Heart left ventricle (tissue), 16 donors: ENCODE measurements at regions not wholly inside any gene's neighbourhood (a gene's known extent, or its start where the extent isn't known, plus 50 kb on each side); places are given as distances from the start of the nearest gene placed in this dataset.

Experiments
- ATAC-seq, 4 donors: fragments of 200-7000 bp; cut with Tn5 transposase; one replicate each; pipeline ENCODE4 v1.9.1; 2020 to 2022; ENCODE audit warnings: moderate library complexity in 4 of 4, mild to moderate bottlenecking in 3 of 4, moderate number of reproducible peaks in 1 of 4
- DNase-seq, 5 donors: peaks; one replicate each; pipeline ENCODE4 v3.0.0-alpha.2; 2020
- H3K27ac ChIP-seq, 12 donors: fragments of 200-600 bp; sonication (generic) in 4 of 12; one replicate each; pipeline versions ENCODE4 v1.5.0 to v1.8.0; 2016 to 2022; ENCODE audit warnings: mild to moderate bottlenecking in 2 of 12
- H3K27me3 ChIP-seq, 9 donors: fragments of 200-600 bp; sonication (generic) in 2 of 9; one replicate each; pipeline versions ENCODE4 v1.5.1 to v1.8.0; 2016 to 2022; ENCODE audit warnings: mild to moderate bottlenecking in 3 of 9
- H3K36me3 ChIP-seq, 9 donors: fragments of 200-600 bp; sonication (generic) in 2 of 9; one replicate each; pipeline versions ENCODE4 v1.5.0 to v1.8.0; 2018 to 2022; ENCODE audit warnings: mild to moderate bottlenecking in 2 of 9
- H3K4me1 ChIP-seq, 12 donors: fragments of 200-600 bp; sonication (generic) in 4 of 12; one replicate each; pipeline versions ENCODE4 v1.5.0 to v1.8.0; 2016 to 2022; ENCODE audit warnings: mild to moderate bottlenecking in 3 of 12
- H3K4me3 ChIP-seq, 12 donors: fragments of 200-600 bp; sonication (generic) in 4 of 12; one replicate each; pipeline versions ENCODE4 v1.5.0 to v1.8.0; 2017 to 2022; ENCODE audit warnings: mild to moderate bottlenecking in 9 of 12, moderate library complexity in 4 of 12
- H3K9me3 ChIP-seq, 12 donors: fragments of 200-600 bp; sonication (generic) in 4 of 12; one replicate each; pipeline versions ENCODE4 v1.5.0 to v1.8.0; 2016 to 2022; ENCODE audit warnings: mild to moderate bottlenecking in 1 of 12
- POLR2A ChIP-seq, 2 donors: fragments of 450-650 bp; IDR thresholded peaks; one replicate each; pipeline ENCODE4 v1.6.1; 2017; ENCODE audit warnings: antibody characterized with exemption in 2 of 2, mild to moderate bottlenecking in 2 of 2, moderate library complexity in 2 of 2
- WGBS, 4 donors: extraction: QIAGEN DNeasy Blood & Tissue Kit in 2 of 4; methylation state at CpG; one replicate each; pipeline versions ENCODE4 v1.1.5 to v1.1.7; 2013 to 2018; 5-methylcytosine and 5-hydroxymethylcytosine counted together
- intact Hi-C, 10 donors: fragments of 100-400 bp; cut with DNase I; formaldehyde crosslinking; loops; one replicate each; pipeline versions ENCODE4 v1.11.1 to v1.14.2; 2022
- TF ChIP-seq, protein P1 (sequence below), 12 donors: fragments of 200-600 bp; sonication (generic) in 4 of 12; IDR thresholded peaks; one replicate each; pipeline versions ENCODE4 v1.5.0 to v1.8.0; 2018 to 2022; ENCODE audit warnings: antibody characterized with exemption in 12 of 12, mild to moderate bottlenecking in 5 of 12
- donor health status: ischemic (EF 13 %, LVEDD 7.1; RV severe dilation, severe dysfunction).
- donor health status: healthy with polysubstance abuse.
- donor health status: DM: no; HTN: yes; CAD: no.
- donor health status: DM: no; HTN: no; CAD: no.
- donor health status: ischemic (EF 25% LVEDD 6.9; RV normal size, moderate dysfunction).
- donor health status: ischemic (EF 25% LVEDD 5.7; RV mildly dilated, moderate dysfunction).
- donor health status: healthy.
- donor health status: DM: yes; HTN: yes; CAD: no.
- donor health status: ischemic (EF 35%, LVEDD 5.7; RV mildly dilated, moderate dysfunction).
- donor health status: nonischemic (EF 11% LVEDD 7.7; RV severe dilation, severe dysfunction).
- donor health status: DM: yes; HTN: yes; CAD: no.
- donor health status: PGD.
- donor health status: ischemic (EF 29% LVEDD 5.4; RV normal size, mild dysfunction).
- donor health status: nonischemic (EF 23%, LVEDD 6.1; RV moderate dilation, normal function).

DNA sequence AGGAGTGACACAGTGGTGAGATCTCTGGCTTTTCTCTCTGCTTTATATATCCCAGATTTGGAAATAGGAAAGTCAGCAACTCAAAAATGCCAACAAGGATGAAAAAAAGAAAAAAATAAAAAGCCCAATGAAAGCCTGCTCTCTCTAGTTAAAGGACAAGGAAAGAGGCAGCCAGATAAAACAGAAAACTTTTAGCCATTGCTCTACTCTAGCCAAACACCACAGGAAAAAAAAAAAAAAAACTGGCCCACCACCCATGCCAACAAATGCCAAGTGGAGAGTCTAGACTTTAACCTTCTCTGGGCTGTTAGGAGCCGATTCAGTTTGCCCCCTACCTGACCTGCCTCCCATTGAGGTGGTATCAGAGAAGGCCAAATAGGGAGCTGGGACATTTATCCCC is 222.3 kb upstream of the TMTC1 start:
- Histone ChIP-seq H3K36me3 (no peaks in the 10 kb centered on the region), H3K4me3 (no peak overlapping the region), H3K4me1 (no peaks in the 10 kb centered on the region), H3K27ac (no peak overlapping the region), H3K9me3 (peaks cover 0 to 3% (median 0%) of the 10 kb centered on the region in 12 donors), H3K27me3 (no peaks in the 10 kb centered on the region)
- no peak for ATAC-seq
- intact Hi-C loops: no loop called here
- no peak for TF ChIP-seq POLR2A (IDR thresholded peaks at IDR 0.05)
- TF ChIP-seq, protein P1, sequence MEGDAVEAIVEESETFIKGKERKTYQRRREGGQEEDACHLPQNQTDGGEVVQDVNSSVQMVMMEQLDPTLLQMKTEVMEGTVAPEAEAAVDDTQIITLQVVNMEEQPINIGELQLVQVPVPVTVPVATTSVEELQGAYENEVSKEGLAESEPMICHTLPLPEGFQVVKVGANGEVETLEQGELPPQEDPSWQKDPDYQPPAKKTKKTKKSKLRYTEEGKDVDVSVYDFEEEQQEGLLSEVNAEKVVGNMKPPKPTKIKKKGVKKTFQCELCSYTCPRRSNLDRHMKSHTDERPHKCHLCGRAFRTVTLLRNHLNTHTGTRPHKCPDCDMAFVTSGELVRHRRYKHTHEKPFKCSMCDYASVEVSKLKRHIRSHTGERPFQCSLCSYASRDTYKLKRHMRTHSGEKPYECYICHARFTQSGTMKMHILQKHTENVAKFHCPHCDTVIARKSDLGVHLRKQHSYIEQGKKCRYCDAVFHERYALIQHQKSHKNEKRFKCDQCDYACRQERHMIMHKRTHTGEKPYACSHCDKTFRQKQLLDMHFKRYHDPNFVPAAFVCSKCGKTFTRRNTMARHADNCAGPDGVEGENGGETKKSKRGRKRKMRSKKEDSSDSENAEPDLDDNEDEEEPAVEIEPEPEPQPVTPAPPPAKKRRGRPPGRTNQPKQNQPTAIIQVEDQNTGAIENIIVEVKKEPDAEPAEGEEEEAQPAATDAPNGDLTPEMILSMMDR (IDR thresholded peaks at IDR 0.05): no peak
- 74 to 78% (median 76%) methylated on average over 1 of the region's 1 CpG for WGBS, 4 donors
- no peak for DNase-seq

GRCh38 chr12:30003321-30003720 is 219.6 kb upstream of the TMTC1 start:
- Histone ChIP-seq H3K27ac (no peak overlapping the region), H3K36me3 (no peaks in the 10 kb centered on the region), H3K27me3 (no peaks in the 10 kb centered on the region), H3K9me3 (peaks cover 0 to 3% (median 0%) of the 10 kb centered on the region in 12 donors), H3K4me3 (no peak overlapping the region), H3K4me1 (no peaks in the 10 kb centered on the region)
- ATAC-seq (no peak), DNase-seq (no peak)
- WGBS, 4 donors: 80 to 91% (median 88%) methylated on average over 2 of the region's 2 CpGs
- intact Hi-C loops: no loop called here
- no peak for TF ChIP-seq POLR2A (IDR thresholded peaks at IDR 0.05)
- TF ChIP-seq, protein P1 (IDR thresholded peaks at IDR 0.05): no peak

- ATAC-seq (no peak), DNase-seq (no peak)
- Histone ChIP-seq H3K36me3 (no peaks in the 10 kb centered on the region), H3K4me3 (no peak overlapping the region), H3K9me3 (peaks cover 0 to 3% (median 0%) of the 10 kb centered on the region in 12 donors), H3K27ac (no peak overlapping the region), H3K27me3 (no peaks in the 10 kb centered on the region), H3K4me1 (no peaks in the 10 kb centered on the region)
- WGBS, 4 donors: 60 to 74% (median 68%) methylated on average over 5 of the region's 5 CpGs
- TF ChIP-seq, protein P1 (IDR thresholded peaks at IDR 0.05): no peak
- intact Hi-C loops: no loop called here
Measured at GRCh38 chr12:30002677-30003076, 218.9 kb upstream of the TMTC1 start.

DNA sequence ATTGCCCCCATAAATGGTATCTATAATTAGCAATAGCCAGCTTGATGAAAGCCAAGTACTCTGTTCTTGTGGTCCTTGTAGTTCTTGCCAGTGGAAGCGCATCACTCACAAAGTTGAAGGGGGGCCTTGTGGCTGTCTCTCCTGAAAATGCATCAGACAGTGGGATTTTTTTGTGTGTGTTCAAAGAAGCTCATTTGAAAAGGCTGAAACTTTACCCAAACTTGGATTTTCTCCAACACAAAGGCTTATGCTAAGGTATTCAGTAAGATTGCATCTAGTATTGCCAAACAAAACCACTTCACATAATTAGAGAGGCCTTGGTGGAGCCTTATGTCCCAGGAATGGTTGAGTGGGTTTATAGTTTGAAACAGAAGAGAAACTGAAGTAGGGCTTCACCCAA is 216.7 kb upstream of the TMTC1 start:
- no peak for ATAC-seq
- Histone ChIP-seq H3K9me3 (peaks cover 0 to 3% (median 0%) of the 10 kb centered on the region in 12 donors), H3K4me3 (no peak overlapping the region), H3K27ac (no peak overlapping the region), H3K4me1 (no peaks in the 10 kb centered on the region), H3K27me3 (no peaks in the 10 kb centered on the region), H3K36me3 (no peaks in the 10 kb centered on the region)
- TF ChIP-seq, protein P1 (IDR thresholded peaks at IDR 0.05): no peak
- TF ChIP-seq POLR2A (IDR thresholded peaks at IDR 0.05): no peak
- 87 to 100% (median 95%) methylated on average over 1 of the region's 1 CpG for WGBS, 4 donors
- intact Hi-C loops: no loop called here
- no peak for DNase-seq
